ENCODE measurements at regions not wholly inside any gene's neighbourhood (a gene's known extent, or its start where the extent isn't known, plus 50 kb on each side); places are given as distances from the start of the nearest gene placed in this dataset.
"Not testable (repeated sequence)": the region's sequence is repeated elsewhere in the genome, so short reads cannot be mapped to it uniquely, and the experiment has no call there.

GRCh38 chr10:4241724-4242345, 456.8 kb upstream of the KLF6 start:
- ChIA-PET CTCF (no interaction called here), POLR2A (interaction anchor here (0.5 kb wide), 1 partner anchor 290 kb away, joined by 3 read pairs; no protein-coding TSS in a partner anchor)
- H3K4me1 Mint-ChIP-seq, result peaks cover 7% of the 10 kb centered on the region
- no peak overlapping the region for H3K4me3 Mint-ChIP-seq
- ATAC-seq (ENCODE audit: low read depth) (no peak), DNase-seq (no peak)
- intact Hi-C loops (cut with micrococcal nuclease), result no loop called here
- H3K9me3 Mint-ChIP-seq, result peaks cover 3% of the 10 kb centered on the region
- H3K27me3 Mint-ChIP-seq, result no peaks in the 10 kb centered on the region
- TF ChIP-seq CTCF (IDR thresholded peaks at IDR 0.05), result no peak
- H3K27ac Mint-ChIP-seq, result no peak overlapping the region
- H3K36me3 Mint-ChIP-seq (ENCODE audit: low read depth), result no peaks in the 10 kb centered on the region

DNA sequence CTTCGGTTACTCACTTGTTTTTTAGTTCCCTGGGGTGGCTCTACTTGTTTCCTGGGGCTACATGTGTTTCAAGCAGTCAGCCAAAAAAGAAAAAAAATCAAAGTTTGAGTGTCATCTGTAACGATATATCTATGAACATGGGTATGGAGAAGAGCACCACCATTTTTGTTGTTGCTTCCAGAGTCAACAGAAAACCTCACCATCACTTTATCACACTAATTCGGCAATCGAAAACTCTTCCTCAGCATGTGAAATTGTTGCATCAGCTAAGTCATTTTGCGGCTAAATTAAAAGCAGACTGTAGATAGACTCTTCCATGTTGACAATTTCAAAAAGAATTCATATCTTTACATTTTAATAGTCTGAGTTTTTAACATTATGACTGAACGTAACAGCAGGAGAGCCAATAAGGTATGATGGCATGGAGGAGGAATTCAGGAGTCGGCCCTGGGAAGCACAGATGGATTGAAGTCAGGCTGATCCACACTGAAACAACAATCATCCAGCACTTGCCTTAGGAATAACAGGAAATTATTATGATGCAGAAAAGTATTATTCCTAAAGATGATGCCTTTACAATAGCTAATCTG, 455.7 kb upstream of the KLF6 start:
- no peak overlapping the region for H3K27ac Mint-ChIP-seq
- H3K4me3 Mint-ChIP-seq, result no peak overlapping the region
- no peaks in the 10 kb centered on the region for H3K36me3 Mint-ChIP-seq (ENCODE audit: low read depth)
- H3K9me3 Mint-ChIP-seq, result peaks cover 5% of the 10 kb centered on the region
- H3K27me3 Mint-ChIP-seq, result no peaks in the 10 kb centered on the region
- no peak for TF ChIP-seq CTCF (IDR thresholded peaks at IDR 0.05)
- ChIA-PET CTCF (no interaction called here), POLR2A (no interaction called here)
- DNase-seq (no peak), ATAC-seq (ENCODE audit: low read depth) (no peak)
- H3K4me1 Mint-ChIP-seq, result no peaks in the 10 kb centered on the region
- intact Hi-C loops (cut with micrococcal nuclease), result no loop called here

DNA sequence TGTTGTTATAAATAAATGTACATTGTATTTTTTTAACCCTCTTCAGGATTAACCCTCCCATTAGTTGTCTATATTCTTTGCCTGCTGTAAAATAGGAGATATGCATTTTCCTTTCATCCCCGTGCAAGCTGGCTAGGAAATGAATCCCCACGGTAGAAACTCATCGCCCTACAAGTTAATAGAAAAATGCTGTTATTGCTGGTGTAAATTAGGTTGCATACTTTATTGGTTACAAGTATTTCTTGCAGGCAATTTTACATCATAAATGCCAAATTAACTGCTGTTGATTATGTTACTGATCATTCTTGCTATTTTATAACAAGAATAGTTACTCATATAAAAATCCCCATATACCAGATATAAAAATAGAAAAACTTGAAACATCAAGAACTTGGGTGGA, 454.2 kb upstream of the KLF6 start:
- CTCF ChIA-PET, result no interaction called here

DNA sequence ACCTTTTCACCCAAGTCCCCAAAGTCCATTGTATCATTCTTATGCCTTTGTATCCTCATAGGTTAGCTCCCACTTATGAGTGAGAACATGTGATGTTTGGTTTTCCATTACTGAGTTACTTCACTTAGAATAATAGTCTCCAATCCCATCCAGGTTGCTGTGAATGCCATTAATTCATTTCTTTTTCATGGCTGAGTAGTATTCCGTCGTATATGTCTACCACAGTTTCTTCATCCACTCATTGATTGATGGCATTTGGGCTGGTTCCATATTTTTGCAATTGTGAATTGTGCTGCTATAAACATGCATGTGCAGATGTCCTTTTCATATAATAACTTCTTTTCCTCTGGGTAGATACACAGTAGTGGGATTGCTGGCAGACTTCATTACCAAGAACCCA, 451.9 kb upstream of the KLF6 start:
- intact Hi-C loops (cut with micrococcal nuclease); DNase-seq; ATAC-seq (ENCODE audit: low read depth); H3K36me3 Mint-ChIP-seq (ENCODE audit: low read depth); CTCF ChIA-PET; H3K4me1 Mint-ChIP-seq; H3K4me3 Mint-ChIP-seq; POLR2A ChIA-PET; H3K27me3 Mint-ChIP-seq; H3K9me3 Mint-ChIP-seq; H3K27ac Mint-ChIP-seq: not testable (repeated sequence)

More for the DNA sequence above, 454.2 kb upstream of the KLF6 start:
- intact Hi-C loops (cut with micrococcal nuclease), result no loop called here
- ATAC-seq (ENCODE audit: low read depth) (no peak), DNase-seq (no peak)
- Mint-ChIP-seq H3K27ac (no peak overlapping the region), H3K4me3 (no peak overlapping the region), H3K27me3 (no peaks in the 10 kb centered on the region), H3K9me3 (peaks cover 5% of the 10 kb centered on the region), H3K36me3 (ENCODE audit: low read depth) (no peaks in the 10 kb centered on the region), H3K4me1 (no peaks in the 10 kb centered on the region)
- TF ChIP-seq CTCF (IDR thresholded peaks at IDR 0.05), result no peak
- POLR2A ChIA-PET, result no interaction called here

DNA sequence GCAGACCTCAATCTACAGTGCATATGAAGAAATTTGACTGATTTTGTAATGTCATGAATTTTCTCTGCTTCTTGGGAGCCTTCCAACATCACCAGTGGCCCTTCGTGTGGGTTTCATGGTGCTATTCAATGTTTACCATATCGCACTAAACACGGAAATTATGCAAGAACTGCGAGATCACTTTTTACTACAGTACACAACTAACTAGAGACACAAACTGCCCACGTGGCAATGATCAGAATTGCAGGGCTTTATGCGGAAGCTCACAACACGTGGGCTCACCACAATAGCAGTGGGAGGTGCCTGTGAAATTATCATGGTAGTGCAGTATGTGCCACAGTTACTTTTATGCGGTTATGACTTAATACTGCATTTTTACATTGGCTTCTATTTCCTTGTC, 449.7 kb upstream of the KLF6 start:
- intact Hi-C loops (cut with micrococcal nuclease), result no loop called here

More for the DNA sequence above, 449.7 kb upstream of the KLF6 start:
- no peak overlapping the region for H3K27ac Mint-ChIP-seq
- no peak overlapping the region for H3K4me3 Mint-ChIP-seq
- CTCF ChIA-PET, result no interaction called here
- DNase-seq, result no peak
- H3K9me3 Mint-ChIP-seq, result peaks cover 5% of the 10 kb centered on the region
- TF ChIP-seq CTCF (IDR thresholded peaks at IDR 0.05), result no peak
- POLR2A ChIA-PET, result no interaction called here
- H3K4me1 Mint-ChIP-seq, result no peaks in the 10 kb centered on the region
- no peaks in the 10 kb centered on the region for H3K27me3 Mint-ChIP-seq
- H3K36me3 Mint-ChIP-seq (ENCODE audit: low read depth), result no peaks in the 10 kb centered on the region
- ATAC-seq (ENCODE audit: low read depth), result no peak
